Cardiac muscle cell (in vitro differentiated cells and primary cell): ENCODE measurements at regions not wholly inside any gene's neighbourhood (a gene's known extent, or its start where the extent isn't known, plus 50 kb on each side); places are given as distances from the start of the nearest gene placed in this dataset.

Experiments used
- DNase-seq, 2 donors: peaks; one replicate each; pipeline versions ENCODE4 v3.0.0 to v3.0.0-alpha.2; 2010 to 2017; ENCODE audit warnings: low read depth in 1 of 2, low spot score in 1 of 2
- H3K27ac ChIP-seq: fragments of 200-600 bp; sonication (generic); 2 replicates; pipeline ENCODE4 v1.5.1; 2016
- H3K27me3 ChIP-seq: fragments of 200-600 bp; sonication (generic); 2 replicates; pipeline ENCODE4 v1.6.0; 2016; ENCODE audit warnings: control low read depth
- H3K36me3 ChIP-seq: fragments of 200-600 bp; sonication (generic); 2 replicates; pipeline ENCODE4 v1.5.1; 2016; ENCODE audit warnings: control low read depth
- H3K4me1 ChIP-seq: fragments of 200-600 bp; sonication (generic); 2 replicates; pipeline ENCODE4 v1.8.1; 2017; ENCODE audit warnings: low read depth, mild to moderate bottlenecking, mixed run types
- H3K4me3 ChIP-seq: fragments of 200-600 bp; sonication (generic); 2 replicates; pipeline ENCODE4 v1.5.1; 2016; ENCODE audit warnings: mild to moderate bottlenecking
- H3K9me3 ChIP-seq: fragments of 200-600 bp; sonication (generic); 2 replicates; pipeline ENCODE4 v1.5.1; 2017; ENCODE audit warnings: low read depth, mild to moderate bottlenecking, control low read depth
- CTCF ChIP-seq: IDR thresholded peaks from 2 replicates; pipeline ENCODE4 v1.5.1; 2012; ENCODE audit warnings: low read depth, mild to moderate bottlenecking, low read length

GRCh38 chr2:160680294-160680693 is 186.7 kb upstream of the RBMS1 start:
- H3K36me3 ChIP-seq: no peaks in the 10 kb centered on the region
- no peak overlapping the region for H3K27ac ChIP-seq
- no peak overlapping the region for H3K4me3 ChIP-seq
- H3K27me3 ChIP-seq: no peaks in the 10 kb centered on the region
- peaks cover 6% of the 10 kb centered on the region for H3K4me1 ChIP-seq
- no peak for TF ChIP-seq CTCF
- DNase-seq: no peak
- H3K9me3 ChIP-seq: no peaks in the 10 kb centered on the region

- peaks cover 6% of the 10 kb centered on the region for H3K4me1 ChIP-seq
- H3K27me3 ChIP-seq: no peaks in the 10 kb centered on the region
- no peaks in the 10 kb centered on the region for H3K36me3 ChIP-seq
- no peaks in the 10 kb centered on the region for H3K9me3 ChIP-seq
- no peak for TF ChIP-seq CTCF
- no peak overlapping the region for H3K4me3 ChIP-seq
- H3K27ac ChIP-seq: no peak overlapping the region
- no peak for DNase-seq
Observed at GRCh38 chr2:160680974-160681373, 187.4 kb upstream of the RBMS1 start.

- DNase-seq: no peak
- H3K4me3 ChIP-seq: no peak overlapping the region
- H3K4me1 ChIP-seq: peaks cover 6% of the 10 kb centered on the region
- H3K36me3 ChIP-seq: no peaks in the 10 kb centered on the region
- H3K27me3 ChIP-seq: no peaks in the 10 kb centered on the region
- H3K9me3 ChIP-seq: no peaks in the 10 kb centered on the region
- H3K27ac ChIP-seq: no peak overlapping the region
- TF ChIP-seq CTCF: no peak
Observed at GRCh38 chr2:160683206-160683605, 189.6 kb upstream of the RBMS1 start.

GRCh38 chr2:160687629-160688028 is 194.0 kb upstream of the RBMS1 start:
- no peak for DNase-seq
- Histone ChIP-seq H3K4me1 (peaks cover 6% of the 10 kb centered on the region), H3K4me3 (no peak overlapping the region), H3K27ac (no peak overlapping the region), H3K36me3 (no peaks in the 10 kb centered on the region), H3K27me3 (no peaks in the 10 kb centered on the region), H3K9me3 (no peaks in the 10 kb centered on the region)
- no peak for TF ChIP-seq CTCF

- Histone ChIP-seq H3K9me3 (no peaks in the 10 kb centered on the region), H3K36me3 (no peaks in the 10 kb centered on the region)
Observed at GRCh38 chr2:160689441-160689840, 195.8 kb upstream of the RBMS1 start.

More at GRCh38 chr2:160689441-160689840, 195.8 kb upstream of the RBMS1 start:
- TF ChIP-seq CTCF: no peak
- Histone ChIP-seq H3K4me1 (no peaks in the 10 kb centered on the region), H3K4me3 (no peak overlapping the region), H3K27ac (no peak overlapping the region), H3K27me3 (no peaks in the 10 kb centered on the region)
- DNase-seq: no peak
